ENCODE measurements at regions not wholly inside any gene's neighbourhood (a gene's known extent, or its start where the extent isn't known, plus 50 kb on each side); places are given as distances from the start of the nearest gene placed in this dataset.

DNA sequence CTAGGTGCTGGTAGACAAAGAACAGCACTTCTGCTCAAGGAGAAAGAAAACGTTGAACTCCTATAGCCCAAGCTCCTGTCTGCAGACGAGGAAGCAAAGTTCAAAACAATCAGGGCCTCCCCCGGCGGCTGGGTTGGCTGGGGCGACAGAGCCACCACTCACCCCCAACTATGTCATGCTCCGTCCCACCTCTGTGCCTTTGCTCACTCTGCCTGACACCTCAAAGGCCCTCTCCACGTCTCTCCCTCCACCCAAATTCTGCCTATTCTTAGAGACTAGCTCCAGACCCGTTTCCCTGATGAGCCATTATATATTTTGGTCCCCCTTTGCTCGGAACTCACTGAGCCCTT, 304.3 kb downstream of the TLE3 start:
- H3K79me1 ChIP-seq (ENCODE audit: low read depth in 1 of 2, low read length in 2 of 2) = no peaks in the 10 kb centered on the region
- H3K9me3 ChIP-seq (ENCODE audit: control insufficient read depth, insufficient read depth, low read length) = peaks cover 9% of the 10 kb centered on the region
- 100% methylated on average over 3 of the region's 9 CpGs; no CpG with 5 or more reads in 1 of the 2 experiments for WGBS, 2 experiments (ENCODE audit: extremely low coverage in 2 of 2, insufficient read length in 1 of 2)
- peaks cover 10% of the 10 kb centered on the region for H3K9me1 ChIP-seq (ENCODE audit: insufficient read depth, low read length)
- no TSS peak for BruUV-seq (replicated peaks)
- no peak overlapping the region for H4K8ac ChIP-seq (ENCODE audit: low read depth in 2 of 2, low read length in 2 of 2)
- DNase-seq = no peak
- H2BK120ac ChIP-seq (ENCODE audit: low read depth, low read length) = no peak overlapping the region
- no peak overlapping the region for H4K91ac ChIP-seq (ENCODE audit: insufficient read depth, low read depth, low read length)
- H2AFZ ChIP-seq (replicated peaks; ENCODE audit: low read length, poor library complexity) = no peak overlapping the region
- H3K14ac ChIP-seq (replicated peaks; ENCODE audit: low read depth, low read length) = no peak overlapping the region
- H4K20me1 ChIP-seq (ENCODE audit: insufficient read depth, low read length) = no peaks in the 10 kb centered on the region
- H3K4ac ChIP-seq (ENCODE audit: low read depth, low read length) = no peak overlapping the region
- intact Hi-C loops (cut with micrococcal nuclease) = no loop called here
- no peak overlapping the region for H3K18ac ChIP-seq (ENCODE audit: low read depth, low read length)
- ATAC-seq (ENCODE audit: low read depth) = no peak
- no peak overlapping the region for H2BK5ac ChIP-seq (ENCODE audit: low read depth, low read length, poor library complexity, severe bottlenecking)
- H3K4me3 ChIP-seq (ENCODE audit: insufficient read depth, low read depth, low read length) = no peak overlapping the region
- TF ChIP-seq BHLHE40 (IDR thresholded peaks at IDR 0.05; ENCODE audit: low read depth, low read length) (no peak), MAFK (IDR thresholded peaks at IDR 0.05; ENCODE audit: low read depth, low read length) (no peak)
- no peak overlapping the region for H3K9ac ChIP-seq (ENCODE audit: low read depth, low read length)
- CTCF ChIA-PET = no interaction called here
- in situ Hi-C loops (cut with MboI; ENCODE audit: low sequenced_read_pairs) = no loop called here
- peaks cover 7% of the 10 kb centered on the region for H3K4me1 ChIP-seq (ENCODE audit: control insufficient read depth, insufficient read depth, low read length)
- H2AK5ac ChIP-seq (ENCODE audit: low read depth, low read length) = no peak overlapping the region
- H2AK9ac ChIP-seq (replicated peaks; ENCODE audit: low read depth, low read length, poor library complexity) = no peak overlapping the region
- no peak overlapping the region for H2BK20ac ChIP-seq (ENCODE audit: low read depth, low read length)
- dilution Hi-C loops (cut with HindIII; ENCODE audit: low sequenced_read_pairs, unreplicated experiment) = no loop called here
- H2BK15ac ChIP-seq (ENCODE audit: low read depth, low read length) = no peak overlapping the region
- no peak overlapping the region for H3K23ac ChIP-seq (ENCODE audit: low read depth, low read length)
- H3K36me3 ChIP-seq (ENCODE audit: control insufficient read depth, insufficient read depth, low read length) = no peaks in the 10 kb centered on the region
- H3K27me3 ChIP-seq (ENCODE audit: control insufficient read depth, insufficient read depth, low read length) = peaks cover 13% of the 10 kb centered on the region
- no peak overlapping the region for H3K27ac ChIP-seq (ENCODE audit: insufficient read depth, low read length)
- H3K4me2 ChIP-seq (ENCODE audit: low read depth, low read length) = no peak overlapping the region
- no peak overlapping the region for H4K5ac ChIP-seq (ENCODE audit: low read depth, low read length)
- POLR2A ChIA-PET (ENCODE audit: unreplicated experiment) = no interaction called here
- no peak overlapping the region for H3K56ac ChIP-seq (ENCODE audit: extremely low read depth, insufficient read depth, low read length)
